ENCODE measurements at regions not wholly inside any gene's neighbourhood (a gene's known extent, or its start where the extent isn't known, plus 50 kb on each side); places are given as distances from the start of the nearest gene placed in this dataset.
A peak's percentile ranks its signal among the peaks of the same experiment; 100 is the strongest.

DNA sequence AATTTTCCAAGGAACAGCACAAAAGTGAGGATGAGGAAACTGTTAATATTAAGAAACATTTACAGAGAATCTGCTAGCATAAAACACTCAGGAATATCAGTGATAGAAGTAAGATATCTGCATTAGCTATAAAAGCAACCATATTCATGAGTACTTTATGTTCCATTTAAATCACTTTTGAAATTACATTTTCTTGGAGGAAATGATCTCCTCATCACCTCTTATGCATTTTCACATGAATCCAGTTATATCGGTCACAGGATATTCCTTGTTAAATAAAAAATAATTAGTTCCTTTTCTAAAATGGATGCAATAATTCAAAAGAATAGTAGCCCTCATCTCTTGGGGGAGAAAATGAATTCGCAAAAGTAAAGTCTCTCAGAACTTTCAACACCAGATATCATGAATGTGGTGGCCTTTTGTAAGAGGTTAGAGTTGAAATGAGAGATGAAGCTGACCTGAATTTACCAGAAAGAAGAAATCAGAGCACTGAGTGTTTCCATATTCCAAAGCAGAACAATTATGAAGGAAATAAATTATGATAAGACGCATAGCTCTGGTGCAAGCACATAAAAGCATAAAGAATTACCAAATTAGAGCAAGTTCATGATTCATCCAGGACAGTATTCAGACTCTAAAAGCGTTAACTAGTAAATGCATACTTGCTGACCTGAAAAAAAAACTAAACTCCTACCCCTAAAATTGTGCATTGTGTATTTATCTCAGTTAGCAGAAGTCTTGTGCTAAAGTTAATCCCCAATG is 321.9 kb upstream of the CCDC54 start:
- DNase-seq: no peak

DNA sequence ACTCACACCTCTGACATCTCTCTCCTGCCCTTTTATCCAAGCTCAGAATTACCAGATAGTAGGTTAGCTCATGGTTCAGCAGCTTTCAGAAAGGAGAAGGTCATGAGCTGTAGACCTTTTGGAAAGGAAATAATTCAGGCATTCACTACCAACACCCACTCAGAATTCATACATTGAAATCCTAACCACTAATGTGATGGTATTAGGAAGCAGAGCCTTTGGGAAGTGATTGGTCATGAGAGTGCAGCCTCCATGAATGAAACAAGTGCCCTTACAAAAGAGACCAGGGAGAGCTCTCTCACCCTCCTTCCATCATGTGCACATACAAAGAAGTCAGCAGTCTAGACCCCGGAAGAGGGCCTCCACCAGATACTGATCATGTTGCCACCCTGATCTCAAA is 315.8 kb upstream of the CCDC54 start:
- DNase-seq: no peak

DNA sequence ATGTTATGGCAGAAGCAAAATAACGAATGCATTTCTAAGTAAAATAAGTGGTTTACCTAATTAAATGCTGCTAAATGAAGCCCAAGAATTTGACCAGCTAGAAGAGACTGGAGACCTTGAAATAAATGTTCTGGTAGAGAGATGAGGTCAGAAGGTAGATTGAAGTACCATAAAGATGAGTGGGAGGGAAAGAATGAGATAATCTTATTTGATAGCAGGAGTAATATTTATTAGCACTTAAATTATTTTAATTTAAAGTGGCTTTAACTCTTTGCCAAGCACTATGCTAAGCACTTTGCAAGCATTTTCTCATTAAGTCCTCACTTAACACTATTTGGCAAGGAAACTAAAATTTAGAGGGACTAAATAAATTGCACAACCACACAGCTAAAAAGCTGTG is 314.9 kb upstream of the CCDC54 start:
- DNase-seq: no peak

DNA sequence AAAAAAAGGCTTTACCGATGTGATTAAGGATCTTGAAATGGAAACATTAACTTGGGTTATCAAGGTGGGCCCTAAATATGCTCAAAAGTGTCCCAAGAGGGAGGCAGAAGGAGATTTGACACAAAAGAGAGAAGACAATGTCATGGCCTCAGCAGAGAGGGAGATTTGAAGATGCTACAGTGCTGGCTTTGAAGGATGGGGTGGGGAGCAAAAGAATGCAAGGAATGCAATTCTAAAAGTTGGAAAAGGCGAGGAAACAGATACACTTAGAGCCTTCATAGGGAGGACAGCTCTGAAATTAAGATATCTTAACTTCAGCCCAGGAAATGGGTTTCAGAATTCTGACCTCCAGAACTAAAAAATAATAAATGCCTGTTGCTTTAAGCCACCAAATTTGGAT is 314.5 kb upstream of the CCDC54 start:
- no peak for DNase-seq

DNA sequence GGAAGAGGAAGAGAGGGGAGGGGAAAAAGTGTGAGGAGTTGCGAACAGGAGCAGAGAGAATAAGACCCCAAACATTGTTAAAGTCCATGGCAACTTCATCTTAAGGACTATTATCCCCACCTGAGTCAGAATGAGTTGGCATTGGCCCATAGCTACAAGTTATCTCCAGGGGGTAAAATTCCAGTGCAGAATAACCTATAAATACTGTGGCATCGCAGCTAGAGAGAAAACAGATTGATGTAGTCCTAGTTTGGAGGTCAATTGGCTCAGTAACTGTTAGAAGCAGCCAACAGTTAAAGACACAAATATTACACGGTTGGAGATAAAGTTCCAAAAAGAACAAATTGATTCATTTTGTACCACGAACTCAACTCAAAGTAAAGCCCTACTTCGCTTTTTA is 313.9 kb upstream of the CCDC54 start:
- no peak for DNase-seq

DNA sequence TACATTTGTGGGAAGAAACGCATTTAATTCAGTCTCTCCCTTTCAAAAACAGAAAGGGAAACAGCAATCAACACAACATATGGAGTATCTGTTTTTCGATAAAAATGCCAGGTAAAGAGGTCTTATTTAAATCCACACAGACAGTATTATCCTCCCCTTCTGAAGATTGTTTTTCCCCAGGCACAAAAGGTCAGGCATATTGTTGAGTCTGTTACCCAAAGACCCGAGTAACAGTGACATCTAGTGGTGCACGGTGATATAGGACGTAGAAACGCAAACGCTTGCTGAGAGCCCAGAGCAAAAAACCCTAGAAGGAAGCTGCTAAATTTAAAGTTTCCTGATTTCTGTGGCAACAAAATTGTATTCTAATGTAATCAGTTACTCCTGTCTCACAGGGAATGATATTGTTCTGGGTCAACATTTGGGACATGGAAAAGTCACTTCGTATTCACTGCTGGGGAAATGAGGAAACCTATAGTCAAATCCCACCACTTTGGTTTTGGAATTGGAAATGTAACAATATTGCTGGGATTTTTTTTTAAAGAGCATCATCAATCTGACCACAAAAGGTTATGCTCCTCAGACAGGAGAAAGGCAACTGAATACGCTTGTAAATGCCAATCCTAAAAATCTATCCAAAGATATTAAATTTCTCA is 312.7 kb upstream of the CCDC54 start:
- DNase-seq: peak; percentile 10

DNA sequence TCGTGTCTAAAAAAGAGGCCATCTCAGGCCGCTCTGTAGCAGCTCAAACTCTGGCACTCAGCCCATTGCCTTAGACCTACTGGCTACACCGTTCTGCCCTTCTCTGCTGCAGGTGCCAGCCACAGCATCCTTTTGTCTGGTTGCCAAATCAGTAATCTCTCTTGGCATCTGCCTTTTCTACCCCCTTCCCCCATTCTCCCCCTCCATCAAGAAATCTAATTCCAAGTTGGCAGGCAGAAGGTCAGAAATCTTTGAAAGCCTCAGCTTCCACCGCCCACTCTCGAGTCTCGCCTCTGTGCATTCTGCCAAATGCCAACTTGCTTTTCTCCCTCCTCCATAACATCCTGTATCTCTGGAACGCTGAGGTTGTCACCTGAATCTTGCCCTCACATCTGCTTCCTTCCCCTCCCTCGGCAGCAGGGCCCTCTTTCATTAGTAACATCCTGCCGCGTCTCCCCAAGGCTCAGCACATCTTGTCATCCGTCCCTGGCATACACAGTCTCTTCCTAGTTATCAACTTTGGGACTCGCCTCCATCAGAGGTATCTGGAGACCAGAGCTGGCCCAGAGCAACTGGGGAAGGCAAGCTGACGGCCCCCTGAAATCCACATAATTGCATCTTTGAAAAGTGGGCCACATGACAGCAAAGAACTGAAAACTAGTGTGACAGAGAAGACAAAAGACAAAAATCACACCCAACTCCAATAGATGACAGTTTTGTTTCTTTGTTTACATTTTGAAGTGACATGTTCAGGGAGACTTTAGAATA is 312.0 kb upstream of the CCDC54 start:
- DNase-seq: no peak

DNA sequence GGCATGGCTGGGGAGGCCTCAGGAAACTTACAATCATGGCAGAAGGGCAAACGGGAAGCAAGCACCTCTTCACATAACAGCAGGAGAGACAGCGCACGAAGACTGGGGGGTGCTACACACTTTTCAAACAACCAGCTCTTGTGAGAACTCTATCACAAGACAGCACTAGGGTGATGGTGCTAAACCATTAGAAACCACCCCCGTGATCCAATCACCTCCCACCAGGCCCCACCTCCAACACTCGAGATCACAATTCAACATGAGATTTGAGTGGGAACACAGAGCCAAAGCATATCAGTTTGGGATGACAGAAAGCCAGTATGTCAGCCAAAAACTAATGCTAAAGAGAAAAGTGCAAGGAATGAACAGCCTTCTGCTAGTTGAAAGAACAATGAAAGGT is 309.8 kb upstream of the CCDC54 start:
- DNase-seq: no peak

DNA sequence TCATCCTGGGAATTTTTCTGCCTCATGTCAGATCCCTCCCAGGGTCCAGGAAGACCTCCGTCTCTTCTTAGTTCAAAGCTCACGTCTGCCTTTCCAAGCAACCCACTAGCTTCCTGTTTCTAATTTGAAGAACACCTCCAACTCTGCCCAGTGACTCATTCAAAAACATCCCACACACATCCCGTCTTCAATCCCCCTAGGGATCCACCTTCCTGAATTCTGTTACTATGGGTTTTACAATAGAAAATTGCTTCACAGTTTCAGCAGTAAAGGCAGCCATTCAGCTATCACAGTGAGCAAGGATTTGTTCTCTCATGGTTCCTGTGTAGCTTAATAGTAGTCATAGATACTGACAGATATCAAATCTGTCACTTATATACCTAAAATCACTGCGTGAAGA is 308.3 kb upstream of the CCDC54 start:
- peak; percentile 23 for DNase-seq

DNA sequence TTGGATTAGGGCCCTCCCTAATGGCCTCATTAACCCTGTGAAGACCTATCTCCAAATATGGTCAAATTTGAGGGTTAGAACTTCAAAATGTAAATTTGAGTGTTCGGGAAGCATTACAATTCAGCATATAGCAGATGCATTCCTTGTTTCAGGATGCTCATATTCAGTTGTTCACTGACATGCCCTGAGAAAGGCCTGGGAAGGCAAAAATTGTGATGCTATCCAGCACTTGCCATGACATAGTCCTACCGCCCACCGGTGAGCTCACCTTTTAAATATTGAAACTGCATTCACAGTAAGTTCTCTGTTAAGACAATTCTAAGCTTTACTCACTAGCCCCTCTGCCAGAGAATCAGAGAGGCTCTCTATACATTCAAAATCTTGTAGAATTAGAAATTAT is 300.3 kb upstream of the CCDC54 start:
- no peak for DNase-seq

DNA sequence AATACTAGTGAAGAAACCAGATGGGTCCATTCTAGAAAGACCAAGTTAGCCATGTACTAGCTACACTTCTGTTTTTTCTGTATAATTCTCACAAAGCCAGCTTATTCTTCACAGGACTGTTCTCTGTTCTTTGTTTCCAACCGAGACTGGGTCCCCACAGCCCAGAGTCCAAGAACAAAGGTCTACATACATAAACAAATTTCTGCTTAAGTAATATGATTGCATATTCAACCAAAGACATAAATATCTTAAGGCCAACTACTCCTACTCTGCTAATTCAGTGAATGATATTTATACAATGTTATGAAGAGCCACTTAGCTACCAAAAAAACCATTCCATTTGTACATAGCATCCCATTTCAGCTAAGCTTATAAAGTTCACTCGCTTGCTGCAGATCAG is 299.8 kb upstream of the CCDC54 start:
- DNase-seq: no peak

DNA sequence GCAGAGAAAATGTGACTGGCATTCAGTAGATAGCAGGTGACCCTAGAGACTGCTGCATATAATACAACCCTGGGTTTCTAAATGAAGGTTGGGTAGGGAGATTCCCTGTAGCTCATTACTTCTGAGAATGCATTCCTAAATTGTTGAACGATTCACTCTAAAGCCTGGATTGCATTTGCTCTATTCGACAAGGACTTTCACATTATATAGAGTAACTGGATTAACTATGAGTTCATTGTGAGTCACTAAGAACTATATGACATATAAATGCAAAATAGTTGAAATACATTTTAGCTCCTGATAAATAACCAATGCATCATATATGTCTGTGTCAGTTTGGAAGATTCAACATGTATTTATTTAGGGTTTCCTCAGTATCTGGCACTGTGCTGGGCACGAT is 294.7 kb upstream of the CCDC54 start:
- DNase-seq: no peak

DNA sequence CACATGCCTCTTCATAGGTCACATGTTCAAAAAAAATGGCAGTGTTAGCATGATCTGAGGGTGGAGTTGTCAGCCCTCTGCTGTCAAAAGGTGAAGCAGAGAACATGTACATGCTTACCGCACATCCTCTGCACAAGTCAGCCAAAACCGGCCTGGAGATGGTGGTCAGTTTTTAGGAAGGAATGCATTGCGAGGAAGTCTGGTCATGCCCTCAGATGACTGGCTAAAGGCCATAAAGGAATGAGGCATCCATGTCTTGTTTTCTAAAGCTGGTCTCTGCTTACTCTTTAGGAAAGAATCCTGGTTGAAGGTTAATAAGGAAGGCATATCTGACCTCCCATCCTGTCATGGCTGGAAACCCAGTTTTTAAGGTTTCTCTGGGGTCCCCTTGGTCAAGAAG is 292.0 kb upstream of the CCDC54 start:
- no peak for DNase-seq

DNA sequence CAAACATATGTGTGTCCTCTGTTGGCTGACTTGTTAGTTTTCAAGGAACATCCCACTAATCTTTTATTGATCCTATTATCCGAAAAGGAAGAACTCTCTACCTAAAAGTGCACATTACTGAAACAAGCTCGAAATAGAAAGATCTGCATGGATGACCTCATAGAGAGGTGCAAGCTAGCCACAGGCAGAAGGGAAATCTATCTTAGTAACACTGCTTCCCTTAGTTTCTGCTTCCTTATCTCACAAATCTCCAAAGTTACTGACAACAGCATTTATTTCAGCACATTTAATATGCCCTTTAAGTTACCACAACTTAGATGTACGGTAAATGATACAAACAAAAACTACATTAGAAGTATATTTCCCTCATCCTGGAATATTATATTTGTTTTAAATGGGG is 285.1 kb upstream of the CCDC54 start:
- no peak for DNase-seq

DNA sequence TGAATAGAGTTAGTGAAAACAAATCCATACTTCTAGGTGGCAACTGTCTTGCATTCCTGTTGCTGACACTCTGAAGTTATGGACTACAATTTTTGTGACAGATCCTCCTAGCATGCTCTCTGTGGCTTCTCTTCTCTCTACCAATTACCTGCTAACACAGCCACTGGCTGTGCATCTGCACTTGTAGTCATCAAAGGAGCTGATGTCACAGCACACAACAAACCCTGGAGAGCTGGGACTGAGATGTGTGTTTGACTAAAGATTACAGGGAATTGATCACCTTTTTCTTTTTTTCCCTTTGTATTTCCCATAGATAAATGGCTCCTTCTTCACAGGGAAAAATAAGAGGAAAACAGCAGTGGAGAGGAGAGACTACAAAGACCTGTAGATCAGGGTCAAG is 278.4 kb upstream of the CCDC54 start:
- DNase-seq: no peak

DNA sequence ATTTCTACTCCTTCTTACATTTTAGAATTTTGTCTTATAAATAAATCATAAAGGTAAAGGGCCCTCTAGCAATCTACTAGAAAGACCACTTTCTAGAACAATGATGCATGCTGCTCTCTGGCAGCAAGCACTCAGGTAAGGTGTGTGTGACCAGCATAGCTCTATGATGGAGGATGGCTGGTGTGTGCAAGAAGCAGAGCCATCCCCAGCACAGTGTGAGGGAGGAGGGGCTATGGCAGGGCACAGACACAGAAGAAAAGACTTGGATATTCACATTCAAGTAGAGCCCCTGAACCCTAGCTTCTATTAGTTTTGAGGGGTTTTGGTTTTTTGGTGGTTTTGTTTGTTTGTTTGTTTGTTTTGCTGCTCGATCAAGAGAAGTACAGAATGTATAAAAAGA is 277.1 kb upstream of the CCDC54 start:
- no peak for DNase-seq

DNA sequence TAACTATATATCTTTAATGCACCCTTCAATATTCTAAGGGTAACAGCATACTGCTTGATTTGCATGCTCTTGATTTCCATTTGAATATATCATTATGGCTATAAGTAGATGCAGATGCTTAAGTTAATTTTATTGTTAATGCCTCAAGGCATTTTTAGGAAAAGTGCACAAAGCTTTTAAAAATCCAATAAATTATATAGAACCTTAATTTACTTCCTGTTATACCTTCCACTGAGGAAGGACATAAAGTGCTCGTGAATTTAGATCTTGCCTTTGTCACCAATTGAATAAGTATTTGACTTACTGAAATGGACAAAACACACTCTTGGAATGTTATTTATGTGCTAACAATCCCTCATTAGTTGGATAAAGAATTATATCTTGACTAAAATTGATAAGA is 276.7 kb upstream of the CCDC54 start:
- DNase-seq: no peak

DNA sequence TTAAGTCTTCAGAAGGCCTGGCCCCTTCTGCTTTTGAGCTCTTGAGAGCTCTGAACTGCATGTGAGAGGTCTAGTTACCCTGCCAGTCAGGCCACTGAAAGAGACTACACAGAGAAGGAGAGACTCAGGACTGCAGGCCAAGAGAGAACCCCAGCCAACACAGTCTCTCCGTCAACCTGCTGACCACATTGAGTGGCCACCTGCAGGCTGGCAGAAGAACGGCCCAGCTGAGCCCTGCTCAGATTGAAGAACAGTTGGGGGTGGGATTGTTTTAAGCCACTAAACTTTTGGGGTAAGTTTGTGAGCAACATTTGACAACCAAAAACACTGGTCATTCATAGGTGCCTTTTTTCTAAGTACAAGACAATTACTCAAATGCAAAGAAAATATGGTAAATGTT is 273.5 kb upstream of the CCDC54 start:
- no peak for DNase-seq

DNA sequence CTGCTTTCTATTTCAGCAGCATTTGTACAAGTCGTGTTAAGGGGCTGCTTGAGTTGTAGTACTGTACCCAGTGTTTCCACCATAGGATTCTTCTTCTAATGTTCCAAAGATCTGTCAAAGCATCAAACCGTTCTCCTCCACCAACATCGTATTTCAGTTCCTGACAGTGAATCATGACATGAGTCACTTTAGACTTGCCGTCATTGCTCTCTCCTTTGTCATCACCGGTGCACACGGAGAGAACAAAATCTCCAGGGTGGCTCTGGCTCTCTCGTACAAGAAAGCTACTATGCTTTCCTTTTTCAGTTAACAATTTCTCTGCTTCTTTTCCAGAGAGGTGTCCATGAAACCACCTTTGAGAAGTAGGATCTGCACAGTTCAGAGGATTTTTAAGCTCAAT is 270.9 kb upstream of the CCDC54 start:
- DNase-seq: no peak

DNA sequence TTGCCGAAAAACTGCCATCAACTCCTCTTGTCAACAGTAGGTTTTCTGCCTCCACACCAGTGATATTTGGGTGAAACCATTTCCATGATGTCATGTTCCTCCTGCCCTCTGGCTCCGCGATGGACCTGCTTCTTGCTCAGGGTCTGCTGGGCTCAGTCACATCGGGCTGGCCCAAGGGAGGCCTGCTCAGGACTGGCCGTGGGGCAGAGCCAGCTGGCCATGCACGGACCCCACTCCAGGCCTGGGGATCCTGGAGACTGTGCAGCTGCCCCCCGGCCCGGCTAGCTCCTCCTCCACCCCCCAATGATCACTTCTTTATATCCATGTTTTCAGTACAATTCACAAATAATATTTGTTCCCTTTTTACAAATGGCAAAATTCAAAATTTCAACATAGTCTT is 270.3 kb upstream of the CCDC54 start:
- DNase-seq: no peak

DNA sequence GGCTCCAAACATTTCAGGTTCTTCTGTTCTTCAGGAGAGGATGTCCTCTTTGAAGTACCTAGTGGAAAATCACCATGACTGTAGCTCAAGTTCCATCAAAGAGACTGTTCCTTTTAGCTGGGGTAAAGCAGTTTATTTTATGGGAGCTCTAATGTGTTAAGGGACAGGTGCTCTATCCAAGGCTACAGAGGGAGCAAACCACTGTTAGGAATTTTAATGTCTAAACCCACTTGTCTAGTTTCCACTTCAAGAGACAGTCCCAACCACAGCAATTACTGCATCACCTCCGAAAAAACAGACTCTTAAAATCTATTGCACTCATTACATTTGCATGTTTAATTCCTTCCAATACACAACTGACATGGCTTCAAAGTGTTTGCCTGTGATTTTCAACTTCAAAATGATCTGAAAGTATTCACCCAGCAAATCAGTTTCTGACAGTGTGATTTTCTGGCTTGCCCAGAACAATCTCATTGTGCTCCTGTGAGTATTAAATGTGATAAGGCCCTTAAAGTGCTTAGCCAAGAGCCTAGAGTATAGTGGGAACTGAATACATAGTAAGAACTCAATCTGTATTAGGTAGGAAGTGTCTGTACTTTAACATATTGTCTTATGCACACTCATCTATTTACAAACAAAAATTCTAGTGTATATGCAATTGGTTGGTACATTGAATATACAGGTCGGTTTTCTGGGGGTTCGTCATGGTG is 266.5 kb upstream of the CCDC54 start:
- no peak for DNase-seq

DNA sequence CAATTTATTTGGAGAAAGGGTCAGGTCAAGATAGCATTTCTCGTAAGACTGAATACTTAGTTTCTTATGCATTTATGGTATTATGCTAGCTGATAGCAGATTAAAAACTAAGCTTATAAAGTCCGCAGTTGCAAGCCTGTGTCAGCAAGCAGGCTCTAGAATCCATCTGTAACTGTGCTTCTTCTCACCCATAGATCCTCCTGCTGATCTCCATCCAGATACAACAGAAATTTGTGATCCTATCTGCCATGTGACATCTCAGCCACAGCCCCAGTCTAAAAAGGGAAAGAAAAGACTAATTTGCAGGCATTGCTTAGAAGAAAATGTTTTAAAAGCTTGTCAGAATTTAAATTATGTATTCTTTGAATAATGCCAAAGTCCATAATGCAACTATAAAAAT is 265.4 kb upstream of the CCDC54 start:
- DNase-seq: no peak

DNA sequence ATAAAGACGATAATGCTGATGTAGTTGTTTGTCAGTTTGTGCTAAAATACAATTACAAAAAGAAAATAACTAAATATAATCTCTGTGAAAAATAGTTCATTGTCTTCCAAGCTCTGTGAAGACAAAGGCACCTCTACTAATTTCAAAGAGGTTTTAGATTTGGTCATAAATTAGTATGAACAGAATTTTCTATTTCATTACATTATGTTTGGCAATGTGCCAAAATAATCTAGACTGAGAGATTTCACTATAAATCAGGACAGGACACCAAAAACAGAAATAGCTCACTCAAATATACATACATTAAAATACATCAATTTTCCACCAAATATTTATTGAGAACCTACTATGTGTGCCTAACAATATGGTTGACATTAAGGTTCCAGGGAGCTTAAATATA is 264.9 kb upstream of the CCDC54 start:
- no peak for DNase-seq

DNA sequence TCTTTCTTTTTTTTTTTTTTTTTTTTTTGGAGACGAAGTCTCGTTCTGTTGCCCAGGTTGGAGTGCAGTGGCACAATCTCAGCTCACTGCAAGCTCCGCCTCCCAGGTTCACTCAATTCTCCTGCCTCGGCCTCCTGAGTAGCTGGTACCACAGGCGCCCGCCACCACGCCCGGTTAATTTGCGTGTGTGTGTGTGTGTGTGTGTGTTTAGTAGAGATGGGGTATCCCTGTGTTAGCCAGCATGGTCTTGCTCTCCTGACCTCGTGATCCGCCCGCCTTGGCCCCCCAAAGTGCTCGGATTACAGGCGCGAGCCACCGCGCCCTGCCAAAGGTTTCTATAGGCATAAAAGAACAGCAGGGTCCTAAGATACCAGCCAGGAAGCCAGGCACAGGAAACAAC is 261.0 kb upstream of the CCDC54 start:
- no peak for DNase-seq

All from GOT3 (cell line).